Large intestine (tissue), 3 donors: ENCODE measurements at regions not wholly inside any gene's neighbourhood (a gene's known extent, or its start where the extent isn't known, plus 50 kb on each side); places are given as distances from the start of the nearest gene placed in this dataset.
"Not testable (repeated sequence)": the region's sequence is repeated elsewhere in the genome, so short reads cannot be mapped to it uniquely, and the experiment has no call there.

ENCODE experiments used
- DNase-seq, 2 donors: peaks; one replicate each; pipeline versions ENCODE4 v3.0.0 to v3.0.0-alpha.2; 2013
- H3K27ac ChIP-seq: one replicate; pipeline ENCODE4 v1.5.1; 2013; ENCODE audit warnings: low read length
- H3K27me3 ChIP-seq: 2 replicates; pipeline ENCODE4 v1.6.1; 2013; ENCODE audit warnings: low read length; ENCODE audit not compliant: control insufficient read depth, insufficient read depth
- H3K36me3 ChIP-seq: 2 replicates; pipeline ENCODE4 v1.6.1; 2013; ENCODE audit warnings: low read length; ENCODE audit not compliant: control insufficient read depth, insufficient read depth
- H3K4me1 ChIP-seq: one replicate; pipeline ENCODE4 v1.6.1; 2013; ENCODE audit warnings: low read length; ENCODE audit not compliant: control insufficient read depth, insufficient read depth
- H3K4me3 ChIP-seq: one replicate; pipeline ENCODE4 v1.5.1; 2013; ENCODE audit warnings: low read length
- H3K9me3 ChIP-seq: one replicate; pipeline ENCODE4 v1.6.1; 2013; ENCODE audit warnings: mild to moderate bottlenecking, low read depth, low read length, moderate library complexity; ENCODE audit not compliant: control insufficient read depth
- WGBS: methylation state at CpG from one replicate; pipeline ENCODE4 v1.1.5; 2013; ENCODE audit warnings: low lambda C conversion rate; ENCODE audit not compliant: insufficient coverage; 5-methylcytosine and 5-hydroxymethylcytosine counted together

- no peak overlapping the region for H3K27ac ChIP-seq
- whole genome bisulfite sequencing: no CpG with 5 or more reads among the region's 18 CpGs
- no peaks in the 10 kb centered on the region for H3K9me3 ChIP-seq
- no peak overlapping the region for H3K4me3 ChIP-seq
- no peaks in the 10 kb centered on the region for H3K36me3 ChIP-seq
- peaks cover 4% of the 10 kb centered on the region for H3K27me3 ChIP-seq
- no peaks in the 10 kb centered on the region for H3K4me1 ChIP-seq
- no peak for DNase-seq
Measured at GRCh38 chr1:55309786-55310504, 94.8 kb upstream of the USP24 start.

GRCh38 chr1:55309053-55309452, 93.9 kb upstream of the USP24 start:
- no CpG with 5 or more reads among the region's 2 CpGs for WGBS
- Histone ChIP-seq H3K4me3 (no peak overlapping the region), H3K4me1 (no peaks in the 10 kb centered on the region), H3K36me3 (no peaks in the 10 kb centered on the region), H3K9me3 (no peaks in the 10 kb centered on the region), H3K27ac (no peak overlapping the region), H3K27me3 (peaks cover 4% of the 10 kb centered on the region)
- no peak for DNase-seq

GRCh38 chr1:55305735-55306134, 90.6 kb upstream of the USP24 start:
- no peak for DNase-seq
- H3K9me3 ChIP-seq: no peaks in the 10 kb centered on the region
- 100% methylated on average over 1 of the region's 2 CpGs for WGBS
- H3K4me1 ChIP-seq: no peaks in the 10 kb centered on the region
- no peaks in the 10 kb centered on the region for H3K36me3 ChIP-seq
- peaks cover 7% of the 10 kb centered on the region for H3K27me3 ChIP-seq
- H3K4me3 ChIP-seq: no peak overlapping the region
- no peak overlapping the region for H3K27ac ChIP-seq

- Histone ChIP-seq H3K27ac (no peak overlapping the region), H3K36me3 (no peaks in the 10 kb centered on the region), H3K9me3 (no peaks in the 10 kb centered on the region), H3K27me3 (peaks cover 7% of the 10 kb centered on the region), H3K4me1 (no peaks in the 10 kb centered on the region), H3K4me3 (no peak overlapping the region)
- DNase-seq: no peak
- WGBS: 60% methylated on average over 1 of the region's 1 CpG
Measured at GRCh38 chr1:55304229-55304740, 89.1 kb upstream of the USP24 start.

- no peak overlapping the region for H3K4me3 ChIP-seq
- no peaks in the 10 kb centered on the region for H3K9me3 ChIP-seq
- no peaks in the 10 kb centered on the region for H3K36me3 ChIP-seq
- DNase-seq: no peak
- no peaks in the 10 kb centered on the region for H3K4me1 ChIP-seq
- WGBS: no CpG with 5 or more reads among the region's 2 CpGs
- no peak overlapping the region for H3K27ac ChIP-seq
- H3K27me3 ChIP-seq: peaks cover 7% of the 10 kb centered on the region
Measured at GRCh38 chr1:55302972-55303371, 87.8 kb upstream of the USP24 start.

- DNase-seq: no peak
- Histone ChIP-seq H3K27me3 (peaks cover 7% of the 10 kb centered on the region), H3K4me1 (no peaks in the 10 kb centered on the region), H3K4me3 (no peak overlapping the region), H3K36me3 (no peaks in the 10 kb centered on the region), H3K9me3 (no peaks in the 10 kb centered on the region), H3K27ac (no peak overlapping the region)
- 100% methylated on average over 2 of the region's 2 CpGs for WGBS
Measured at GRCh38 chr1:55301912-55302311, 86.7 kb upstream of the USP24 start.

GRCh38 chr1:55300975-55301374, 85.8 kb upstream of the USP24 start:
- Histone ChIP-seq H3K4me1 (no peaks in the 10 kb centered on the region), H3K36me3 (no peaks in the 10 kb centered on the region), H3K27me3 (peaks cover 7% of the 10 kb centered on the region), H3K27ac (no peak overlapping the region), H3K4me3 (no peak overlapping the region), H3K9me3 (no peaks in the 10 kb centered on the region)
- WGBS: no CpG with 5 or more reads among the region's 5 CpGs
- no peak for DNase-seq

GRCh38 chr1:55298167-55298894, 83.2 kb upstream of the USP24 start:
- no peak for DNase-seq
- WGBS: no CpG with 5 or more reads among the region's 10 CpGs
- H3K4me3 ChIP-seq: no peak overlapping the region
- no peak overlapping the region for H3K27ac ChIP-seq
- no peaks in the 10 kb centered on the region for H3K9me3 ChIP-seq
- H3K36me3 ChIP-seq: no peaks in the 10 kb centered on the region
- H3K4me1 ChIP-seq: no peaks in the 10 kb centered on the region
- H3K27me3 ChIP-seq: peaks cover 3% of the 10 kb centered on the region

GRCh38 chr1:55296247-55296646, 81.1 kb upstream of the USP24 start:
- H3K27me3 ChIP-seq, H3K4me1 ChIP-seq, H3K36me3 ChIP-seq, H3K27ac ChIP-seq, DNase-seq, H3K9me3 ChIP-seq, H3K4me3 ChIP-seq: not testable (repeated sequence)
- WGBS: no CpG with 5 or more reads among the region's 6 CpGs

- Histone ChIP-seq H3K9me3 (no peaks in the 10 kb centered on the region), H3K4me3 (no peak overlapping the region), H3K4me1 (no peaks in the 10 kb centered on the region), H3K27me3 (no peaks in the 10 kb centered on the region), H3K36me3 (no peaks in the 10 kb centered on the region), H3K27ac (no peak overlapping the region)
- DNase-seq: no peak
- no CpG with 5 or more reads among the region's 5 CpGs for WGBS
Measured at GRCh38 chr1:55289614-55290013, 74.5 kb upstream of the USP24 start.
